ENCODE measurements at regions not wholly inside any gene's neighbourhood (a gene's known extent, or its start where the extent isn't known, plus 50 kb on each side); places are given as distances from the start of the nearest gene placed in this dataset.

DNA sequence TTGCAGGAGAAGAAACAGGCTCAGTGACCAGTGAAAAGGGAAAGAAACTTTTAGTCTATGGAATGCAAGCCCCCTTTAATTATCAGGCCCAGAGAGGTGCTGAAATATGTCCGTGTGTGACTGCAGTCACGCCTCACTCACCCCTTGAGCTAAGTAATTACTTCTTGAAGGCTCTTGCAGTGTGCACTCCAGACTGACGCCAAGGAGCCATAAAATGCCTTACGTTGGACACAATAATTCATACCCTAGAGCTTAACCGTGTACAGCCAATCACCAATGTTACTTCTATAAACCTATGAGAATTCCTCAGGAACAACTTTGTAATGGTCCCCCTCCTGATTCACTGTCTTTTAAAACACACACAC lies 242.2 kb downstream of the SYK start:
- no peak for DNase-seq (ENCODE audit: low read depth)

GRCh38 chr9:91044354-91044753 lies 242.7 kb downstream of the SYK start:
- TF ChIP-seq CTCF (conservative IDR thresholded peaks at IDR 0.05; ENCODE audit: low read depth, low read length) = no peak
- no peak for DNase-seq (ENCODE audit: low read depth)
- H3K4me3 ChIP-seq (ENCODE audit: low read depth, low read length) = no peak overlapping the region

More for the DNA sequence above, 242.2 kb downstream of the SYK start:
- TF ChIP-seq CTCF (conservative IDR thresholded peaks at IDR 0.05; ENCODE audit: low read depth, low read length) = no peak
- no peak overlapping the region for H3K4me3 ChIP-seq (ENCODE audit: low read depth, low read length)

DNA sequence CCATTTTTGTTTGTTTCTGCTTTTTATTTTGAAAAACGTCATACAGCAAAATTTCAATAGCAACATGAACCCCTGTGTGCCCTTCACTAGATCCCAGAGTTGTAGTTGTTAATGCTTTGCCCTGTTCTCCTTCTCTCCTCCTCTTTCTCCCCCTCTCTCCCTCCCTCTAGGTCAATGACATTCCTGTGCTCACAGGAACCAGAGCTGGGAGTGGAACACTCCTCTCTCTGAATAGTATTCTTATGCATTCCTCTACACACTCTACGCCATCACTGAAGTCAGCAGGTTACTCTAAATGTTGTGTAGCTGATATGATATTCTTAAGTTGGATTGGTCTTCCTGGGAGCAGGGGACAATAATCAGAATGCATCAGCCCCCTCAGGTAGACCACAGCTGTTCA lies 243.4 kb downstream of the SYK start:
- H3K4me3 ChIP-seq (ENCODE audit: low read depth, low read length) = no peak overlapping the region
- no peak for TF ChIP-seq CTCF (conservative IDR thresholded peaks at IDR 0.05; ENCODE audit: low read depth, low read length)
- DNase-seq (ENCODE audit: low read depth) = no peak

GRCh38 chr9:91047529-91047928 lies 245.9 kb downstream of the SYK start:
- no peak for TF ChIP-seq CTCF (conservative IDR thresholded peaks at IDR 0.05; ENCODE audit: low read depth, low read length)
- no peak overlapping the region for H3K4me3 ChIP-seq (ENCODE audit: low read depth, low read length)
- no peak for DNase-seq (ENCODE audit: low read depth)

- TF ChIP-seq CTCF (conservative IDR thresholded peaks at IDR 0.05; ENCODE audit: low read depth, low read length) = no peak
- peak; percentile 64 for DNase-seq (ENCODE audit: low read depth)
- no peak overlapping the region for H3K4me3 ChIP-seq (ENCODE audit: low read depth, low read length)
Observed at GRCh38 chr9:91047993-91048607, 246.5 kb downstream of the SYK start.

GRCh38 chr9:91048749-91049148 lies 247.1 kb downstream of the SYK start:
- no peak for DNase-seq (ENCODE audit: low read depth)
- no peak overlapping the region for H3K4me3 ChIP-seq (ENCODE audit: low read depth, low read length)
- TF ChIP-seq CTCF (conservative IDR thresholded peaks at IDR 0.05; ENCODE audit: low read depth, low read length) = no peak

- DNase-seq (ENCODE audit: low read depth) = no peak
- H3K4me3 ChIP-seq (ENCODE audit: low read depth, low read length) = no peak overlapping the region
- no peak for TF ChIP-seq CTCF (conservative IDR thresholded peaks at IDR 0.05; ENCODE audit: low read depth, low read length)
Observed at GRCh38 chr9:91053824-91054223, 252.2 kb downstream of the SYK start.

All from epithelial cell of proximal tubule (primary cell).